Motor neuron (in vitro differentiated cells): ENCODE measurements at regions not wholly inside any gene's neighbourhood (a gene's known extent, or its start where the extent isn't known, plus 50 kb on each side); places are given as distances from the start of the nearest gene placed in this dataset.
A peak's percentile ranks its signal among the peaks of the same experiment; 100 is the strongest.

Source experiments
- ATAC-seq, 8 experiments: fragments of 200-7000 bp; cut with Tn5 transposase; replicated peaks in 6 of 8; 2 replicates each; pipeline ENCODE4 v1.8.0; 2021; ENCODE audit warnings: mild to moderate bottlenecking in 8 of 8, moderate library complexity in 8 of 8
- H3K27ac ChIP-seq, 2 donors: fragments of 250-450 bp; sonication (Bioruptor Pico); 2 replicates each; pipeline ENCODE4 v1.9.0; 2021; ENCODE audit warnings: antibody characterized with exemption in 2 of 2, mild to moderate bottlenecking in 2 of 2, moderate library complexity in 1 of 2
- H3K4me1 ChIP-seq, 2 donors: fragments of 250-450 bp; sonication (Bioruptor Pico); replicated peaks in 1 of 2; 2 replicates each; pipeline ENCODE4 v1.6.1; 2021; ENCODE audit warnings: antibody characterized with exemption in 2 of 2, mild to moderate bottlenecking in 2 of 2, moderate library complexity in 1 of 2
- H3K4me3 ChIP-seq, 5 donors: fragments of 250-450 bp; sonication (Bioruptor Pico); 2 replicates each; pipeline ENCODE4 v1.9.0; 2021; ENCODE audit warnings: antibody characterized with exemption in 5 of 5, mild to moderate bottlenecking in 5 of 5, moderate library complexity in 4 of 5
- WGBS, 10 experiments: fragments of 450-650 bp; shearing (Covaris generic); methylation state at CpG; one replicate each; pipeline ENCODE4 v1.0.0; 2022; 5-methylcytosine and 5-hydroxymethylcytosine counted together
- in situ Hi-C, 9 experiments: fragments of 400-800 bp; cut with MboI; loops; one replicate each; pipeline ENCODE4 v1.15.0; 2021; ENCODE audit warnings: low sequenced_read_pairs in 9 of 9, low pct_unique_long_range_greater_than_20kb in 2 of 9; ENCODE audit not compliant: unreplicated experiment in 9 of 9

DNA sequence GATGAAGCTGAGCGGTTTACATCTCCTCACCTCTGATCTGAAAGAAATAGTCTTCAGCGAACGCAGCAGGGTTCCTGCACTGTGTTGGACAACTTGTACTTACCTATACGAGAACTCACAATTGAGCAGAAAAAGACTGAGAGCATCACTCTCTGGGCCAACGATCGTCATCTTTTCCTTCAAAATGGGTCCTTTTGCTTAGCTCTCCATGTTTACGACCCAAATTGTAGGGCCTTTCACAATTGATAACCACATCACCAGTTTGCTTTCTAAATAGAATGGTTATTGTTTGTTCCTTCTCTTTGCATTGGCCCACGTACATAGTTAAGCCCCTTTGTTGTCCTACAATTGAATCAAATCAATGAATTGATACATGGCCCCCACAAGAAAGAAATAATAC, 110.0 kb upstream of the DMRT1 start:
- 87 to 100% (median 95%) methylated on average over 1 to 7 of the region's 8 CpGs for WGBS, 10 experiments
- ATAC-seq = no peak
- H3K4me1 ChIP-seq = no peaks in the 10 kb centered on the region
- no peak overlapping the region for H3K27ac ChIP-seq
- no peak overlapping the region for H3K4me3 ChIP-seq
- in situ Hi-C loops = no loop called here

GRCh38 chr9:734831-735511, 106.5 kb upstream of the DMRT1 start:
- no peaks in the 10 kb centered on the region for H3K4me1 ChIP-seq
- in situ Hi-C loops = no loop called here
- 0 to 98% (median 66%) methylated on average over 1 to 9 of the region's 9 CpGs for WGBS, 10 experiments
- peak in 4 of 8 experiments; percentile 77 to 89 (median 82) for ATAC-seq
- no peak overlapping the region for H3K4me3 ChIP-seq
- no peak overlapping the region for H3K27ac ChIP-seq

- no peak overlapping the region for H3K4me3 ChIP-seq
- in situ Hi-C loops = no loop called here
- no peak overlapping the region for H3K27ac ChIP-seq
- no peaks in the 10 kb centered on the region for H3K4me1 ChIP-seq
- no peak for ATAC-seq
- WGBS, 10 experiments = 51 to 100% (median 94%) methylated on average over 1 to 7 of the region's 7 CpGs; no CpG with 5 or more reads in 1 of the 10 experiments
Observed at GRCh38 chr9:737400-738120, 103.9 kb upstream of the DMRT1 start.

DNA sequence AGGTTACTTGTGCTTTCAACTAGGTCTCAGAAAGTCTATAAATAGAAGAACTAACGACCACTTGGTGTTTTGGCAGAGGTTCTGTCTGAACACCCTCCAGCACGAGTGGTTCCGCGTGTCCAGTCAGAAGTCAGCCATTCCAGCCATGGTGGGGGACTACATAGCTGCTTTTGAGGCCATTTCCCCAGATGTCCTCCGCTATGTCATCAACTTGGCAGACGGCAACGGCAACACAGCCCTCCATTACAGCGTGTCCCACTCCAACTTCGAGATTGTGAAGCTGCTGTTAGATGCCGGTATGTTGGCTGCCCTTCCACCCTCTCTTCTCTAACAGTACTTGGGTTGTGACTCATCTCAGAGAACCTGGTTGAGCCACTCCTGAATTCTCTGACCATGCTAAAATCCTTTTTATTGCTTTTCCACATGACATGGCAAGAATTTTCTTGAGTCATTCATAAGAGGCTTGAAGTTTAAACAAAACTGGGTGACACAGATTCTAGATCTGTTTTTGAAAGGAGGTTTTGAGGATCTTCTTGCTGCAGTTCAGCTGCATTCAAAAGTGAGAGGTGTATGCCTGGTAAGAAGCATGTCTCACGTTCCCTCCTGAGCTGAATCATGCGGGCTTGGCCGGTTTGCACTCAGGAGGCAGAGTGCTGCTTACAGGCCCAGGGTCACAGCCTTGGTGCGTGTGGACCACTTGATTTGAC, 103.1 kb upstream of the DMRT1 start:
- H3K27ac ChIP-seq = no peak overlapping the region
- H3K4me3 ChIP-seq = no peak overlapping the region
- in situ Hi-C loops = no loop called here
- 0 to 100% (median 87%) methylated on average over 1 to 9 of the region's 14 CpGs; no CpG with 5 or more reads in 2 of the 10 experiments for WGBS, 10 experiments
- ATAC-seq = peak in 2 of 8 experiments; percentile 64 to 70
- H3K4me1 ChIP-seq = no peaks in the 10 kb centered on the region

DNA sequence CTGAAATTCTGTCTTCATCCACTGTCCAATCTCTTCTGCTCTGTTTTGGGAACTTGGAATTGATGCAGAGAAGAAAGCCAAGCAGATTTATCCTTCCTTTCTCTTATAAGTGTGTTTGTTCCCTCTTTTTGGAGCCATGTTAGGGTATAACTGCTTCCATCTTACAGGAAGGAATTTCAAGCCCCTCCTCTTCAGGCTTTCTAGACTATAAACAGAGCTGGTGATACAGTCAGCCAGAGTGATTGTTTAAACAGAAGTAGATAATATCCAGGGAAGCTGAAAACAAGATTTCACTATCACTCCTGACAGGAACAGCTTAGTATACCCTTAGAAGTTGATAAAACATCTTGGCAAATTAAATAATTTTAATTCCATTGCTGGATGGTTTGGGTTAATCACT, 102.1 kb upstream of the DMRT1 start:
- in situ Hi-C loops = no loop called here
- no peak overlapping the region for H3K27ac ChIP-seq
- no peak for ATAC-seq
- H3K4me1 ChIP-seq = no peaks in the 10 kb centered on the region
- no peak overlapping the region for H3K4me3 ChIP-seq

DNA sequence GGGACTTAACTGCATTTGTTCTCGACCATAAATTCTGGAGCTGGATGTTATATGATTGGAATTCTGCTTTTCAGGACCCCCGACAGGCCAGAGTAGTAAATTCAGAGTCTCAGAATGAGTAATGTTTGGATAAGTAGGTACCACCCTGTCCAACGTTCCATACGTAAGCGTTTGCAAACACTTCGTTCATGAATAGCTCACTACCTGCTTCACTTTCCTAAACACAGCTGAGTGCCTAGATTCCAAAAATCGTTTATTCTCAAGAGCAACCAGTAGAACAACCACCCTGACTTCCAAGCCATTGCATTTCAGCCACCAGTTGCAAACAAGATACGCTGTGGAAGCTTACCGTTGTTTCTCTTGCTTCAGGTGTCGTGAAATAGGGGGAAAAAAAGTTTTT, 101.3 kb upstream of the DMRT1 start:
- in situ Hi-C loops = no loop called here
- WGBS, 10 experiments = 62 to 100% (median 89%) methylated on average over 1 to 10 of the region's 10 CpGs

GRCh38 chr9:742104-742503, 99.4 kb upstream of the DMRT1 start:
- ATAC-seq = no peak
- in situ Hi-C loops = no loop called here
- Histone ChIP-seq H3K4me3 (no peak overlapping the region), H3K4me1 (no peaks in the 10 kb centered on the region), H3K27ac (no peak overlapping the region)
- WGBS, 10 experiments = 82 to 100% (median 100%) methylated on average over 1 to 12 of the region's 16 CpGs; no CpG with 5 or more reads in 2 of the 10 experiments

More for the DNA sequence above, 101.3 kb upstream of the DMRT1 start:
- ATAC-seq = no peak
- Histone ChIP-seq H3K4me3 (no peak overlapping the region), H3K4me1 (no peaks in the 10 kb centered on the region), H3K27ac (no peak overlapping the region)

GRCh38 chr9:742914-743589, 98.4 kb upstream of the DMRT1 start:
- Histone ChIP-seq H3K27ac (no peak overlapping the region), H3K4me3 (no peak overlapping the region), H3K4me1 (no peaks in the 10 kb centered on the region)
- 70 to 100% (median 95%) methylated on average over 1 to 5 of the region's 8 CpGs; no CpG with 5 or more reads in 1 of the 10 experiments for WGBS, 10 experiments
- no peak for ATAC-seq
- in situ Hi-C loops = no loop called here

- no peak for ATAC-seq
- in situ Hi-C loops = no loop called here
- Histone ChIP-seq H3K4me1 (no peaks in the 10 kb centered on the region), H3K27ac (no peak overlapping the region), H3K4me3 (no peak overlapping the region)
- WGBS, 10 experiments = 92 to 100% (median 97%) methylated on average over 2 to 9 of the region's 9 CpGs; no CpG with 5 or more reads in 3 of the 10 experiments
Observed at GRCh38 chr9:744046-744712, 97.3 kb upstream of the DMRT1 start.

DNA sequence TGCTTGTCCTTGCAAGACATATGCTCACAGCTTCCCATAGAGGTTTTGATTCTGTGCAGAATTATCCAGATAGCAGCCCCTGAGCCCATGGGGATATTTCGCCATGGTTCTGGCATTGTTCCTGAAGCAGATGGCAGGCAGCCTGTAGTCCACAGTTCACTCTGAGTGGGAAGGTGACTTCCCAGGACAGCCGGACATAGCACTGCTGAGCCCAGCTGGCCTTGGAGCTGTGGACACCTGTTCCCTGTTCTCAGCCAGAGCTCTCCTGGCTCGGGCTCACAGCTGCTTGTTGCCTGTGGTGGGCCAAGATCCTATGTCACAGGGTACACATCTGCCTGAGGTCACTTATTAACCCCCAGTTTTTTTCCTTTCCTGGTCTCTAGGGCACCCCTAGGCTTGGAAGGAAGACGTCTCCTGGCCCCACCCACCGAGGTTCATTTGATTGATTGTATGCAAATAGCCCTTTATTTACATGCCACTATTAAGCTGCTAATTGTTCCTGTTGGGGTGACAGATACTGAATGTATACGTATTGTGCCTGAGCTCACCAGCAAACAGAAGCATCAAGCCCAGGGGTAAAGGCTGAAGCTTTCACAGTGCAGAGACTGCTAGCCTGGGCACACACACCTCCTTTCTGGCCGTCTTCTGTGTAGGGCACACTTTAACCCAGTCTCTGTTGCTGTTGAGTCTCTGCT, 96.6 kb upstream of the DMRT1 start:
- in situ Hi-C loops = no loop called here
- Histone ChIP-seq H3K4me3 (no peak overlapping the region), H3K4me1 (no peaks in the 10 kb centered on the region), H3K27ac (no peak overlapping the region)
- ATAC-seq = peak in 1 of 8 experiments; percentile 50
- WGBS, 10 experiments = 60 to 100% (median 86%) methylated on average over 1 to 4 of the region's 7 CpGs; no CpG with 5 or more reads in 4 of the 10 experiments

DNA sequence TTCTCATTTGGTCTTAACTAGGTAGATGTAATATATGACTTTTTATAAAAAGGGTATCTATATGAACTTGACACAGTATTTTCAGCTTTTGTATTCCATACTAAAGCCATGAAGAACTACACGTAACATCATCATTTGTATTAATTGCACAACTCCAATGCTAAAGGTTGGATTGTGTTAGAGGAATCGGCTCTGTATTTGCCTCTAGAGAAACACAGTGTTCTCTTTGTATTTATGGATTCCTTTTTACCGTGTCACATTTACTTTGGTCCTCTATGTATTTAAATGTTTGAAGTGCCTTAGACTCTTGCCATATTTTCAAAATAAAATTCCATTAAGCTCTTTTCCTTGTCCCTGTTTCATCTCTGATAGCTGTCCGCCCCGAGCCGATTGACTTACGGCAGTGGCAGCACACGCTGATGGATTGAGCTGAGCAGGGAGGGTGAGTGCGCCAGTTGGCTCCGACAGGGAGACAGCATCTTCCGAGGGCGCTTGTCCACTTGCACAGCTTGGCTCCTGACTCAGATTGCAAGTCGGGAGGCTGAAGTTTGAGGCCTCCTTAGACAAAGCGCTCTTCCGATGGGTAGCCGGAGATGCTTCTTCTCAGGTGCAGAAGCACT, 95.6 kb upstream of the DMRT1 start:
- WGBS, 10 experiments = 86 to 100% (median 97%) methylated on average over 1 to 12 of the region's 16 CpGs
- H3K4me1 ChIP-seq = no peaks in the 10 kb centered on the region
- H3K4me3 ChIP-seq = no peak overlapping the region
- in situ Hi-C loops = no loop called here
- no peak for ATAC-seq
- no peak overlapping the region for H3K27ac ChIP-seq
